Heart left ventricle (tissue), 13 donors: ENCODE measurements at regions not wholly inside any gene's neighbourhood (a gene's known extent, or its start where the extent isn't known, plus 50 kb on each side); places are given as distances from the start of the nearest gene placed in this dataset.

ENCODE experiments used
- CTCF ChIP-seq, 12 donors: fragments of 200-600 bp; sonication (generic) in 4 of 12; IDR thresholded peaks; one replicate each; pipeline versions ENCODE4 v1.5.0 to v1.8.0; 2018 to 2022; ENCODE audit warnings: antibody characterized with exemption in 12 of 12, mild to moderate bottlenecking in 5 of 12
- POLR2A ChIP-seq, 2 donors: fragments of 450-650 bp; IDR thresholded peaks; one replicate each; pipeline ENCODE4 v1.6.1; 2017; ENCODE audit warnings: antibody characterized with exemption in 2 of 2, mild to moderate bottlenecking in 2 of 2, moderate library complexity in 2 of 2
- donor health status: ischemic (EF 13 %, LVEDD 7.1; RV severe dilation, severe dysfunction).
- donor health status: DM: no; HTN: yes; CAD: no.
- donor health status: DM: no; HTN: no; CAD: no.
- donor health status: ischemic (EF 25% LVEDD 6.9; RV normal size, moderate dysfunction).
- donor health status: ischemic (EF 25% LVEDD 5.7; RV mildly dilated, moderate dysfunction).
- donor health status: ischemic (EF 35%, LVEDD 5.7; RV mildly dilated, moderate dysfunction).
- donor health status: nonischemic (EF 11% LVEDD 7.7; RV severe dilation, severe dysfunction).
- donor health status: DM: yes; HTN: yes; CAD: no.
- donor health status: PGD.
- donor health status: ischemic (EF 29% LVEDD 5.4; RV normal size, mild dysfunction).
- donor health status: nonischemic (EF 23%, LVEDD 6.1; RV moderate dilation, normal function).

GRCh38 chr7:142352543-142352942 is 94.7 kb upstream of the PRSS58 start:
- TF ChIP-seq CTCF (IDR thresholded peaks at IDR 0.05) (no peak), POLR2A (IDR thresholded peaks at IDR 0.05) (no peak)
